CD4-positive, alpha-beta memory T cell (primary cell): ENCODE measurements at regions not wholly inside any gene's neighbourhood (a gene's known extent, or its start where the extent isn't known, plus 50 kb on each side); places are given as distances from the start of the nearest gene placed in this dataset.

ENCODE experiments used
- CTCF ChIA-PET: fragments of 350-600 bp; sonication (Branson Sonifier 250); formaldehyde crosslinking; loops from one replicate; lab custom pipeline; 2021; ENCODE audit warnings: inconsistent platforms; ENCODE audit not compliant: partially characterized antibody; lab: Charles Lee
- POLR2A ChIA-PET: fragments of 350-600 bp; sonication (Branson Sonifier 250); formaldehyde crosslinking; loops from one replicate; lab custom pipeline; 2021; ENCODE audit not compliant: partially characterized antibody; lab: Charles Lee
- DNase-seq, 5 donors: peaks; one replicate each; pipeline versions ENCODE4 v3.0.0 to v3.0.0-alpha.2; 2020 to 2022; ENCODE audit warnings: mixed read lengths in 1 of 5
- H3K27ac ChIP-seq: one replicate; pipeline ENCODE4 v1.7.0; 2013; ENCODE audit warnings: low read depth, low read length
- H3K27me3 ChIP-seq: 2 replicates; pipeline ENCODE4 v1.7.0; 2013; ENCODE audit warnings: mild to moderate bottlenecking, low read length, moderate library complexity; ENCODE audit not compliant: insufficient read depth
- H3K36me3 ChIP-seq: 2 replicates; pipeline ENCODE4 v1.7.0; 2013; ENCODE audit warnings: mild to moderate bottlenecking, low read length, moderate library complexity; ENCODE audit not compliant: insufficient read depth
- H3K4me1 ChIP-seq: 2 replicates; pipeline ENCODE4 v1.7.0; 2013; ENCODE audit warnings: mild to moderate bottlenecking, low read length, moderate library complexity; ENCODE audit not compliant: insufficient read depth
- H3K4me3 ChIP-seq, 2 donors: one replicate each; pipeline ENCODE4 v1.7.0; 2013; ENCODE audit warnings: low read length in 2 of 2, mild to moderate bottlenecking in 1 of 2
- H3K9me3 ChIP-seq, 2 donors: one replicate each; pipeline ENCODE4 v1.7.0; 2013; ENCODE audit warnings: low read length in 2 of 2, control low read depth in 1 of 2; ENCODE audit not compliant: control insufficient read depth in 1 of 2
- H3K27ac Mint-ChIP-seq, 7 donors: one replicate each; pipeline ENCODE4 v1.8.0; 2020 to 2021; ENCODE audit warnings: mixed read lengths in 7 of 7, mild to moderate bottlenecking in 6 of 7, inconsistent platforms in 3 of 7, moderate library complexity in 3 of 7
- H3K27me3 Mint-ChIP-seq, 2 donors: one replicate each; pipeline ENCODE4 v1.8.0; 2020 to 2021; ENCODE audit warnings: mixed read lengths in 2 of 2
- H3K36me3 Mint-ChIP-seq, 2 donors: one replicate each; pipeline ENCODE4 v1.8.0; 2020 to 2021; ENCODE audit warnings: mixed read lengths in 2 of 2, inconsistent platforms in 1 of 2, mild to moderate bottlenecking in 1 of 2
- H3K4me1 Mint-ChIP-seq, 4 donors: one replicate each; pipeline ENCODE4 v1.8.0; 2020 to 2021; ENCODE audit warnings: mixed read lengths in 4 of 4, mild to moderate bottlenecking in 1 of 4
- H3K4me3 Mint-ChIP-seq, 8 donors: one replicate each; pipeline ENCODE4 v1.8.0; 2020 to 2021; ENCODE audit warnings: mixed read lengths in 8 of 8, mild to moderate bottlenecking in 7 of 8, moderate library complexity in 6 of 8, inconsistent platforms in 3 of 8
- H3K9me3 Mint-ChIP-seq, 8 donors: one replicate each; pipeline ENCODE4 v1.8.0; 2020 to 2021; ENCODE audit warnings: mixed read lengths in 8 of 8, mild to moderate bottlenecking in 5 of 8, inconsistent platforms in 3 of 8, moderate library complexity in 1 of 8
- intact Hi-C: fragments of 100-400 bp; cut with micrococcal nuclease; formaldehyde crosslinking; loops from one replicate; pipeline ENCODE4 v1.15.1; 2023

GRCh38 chr9:135397142-135397541 is 82.4 kb upstream of the PPP1R26 start:
- no peaks in the 10 kb centered on the region for H3K4me1 Mint-ChIP-seq
- POLR2A ChIA-PET = no interaction called here
- CTCF ChIA-PET = no interaction called here
- H3K27me3 Mint-ChIP-seq = peaks cover 0 to 3% of the 10 kb centered on the region in 2 donors
- H3K4me3 Mint-ChIP-seq = no peak overlapping the region
- no peaks in the 10 kb centered on the region for H3K9me3 Mint-ChIP-seq
- no peak overlapping the region for H3K27ac ChIP-seq
- no peaks in the 10 kb centered on the region for H3K36me3 Mint-ChIP-seq
- no peaks in the 10 kb centered on the region for H3K4me1 ChIP-seq
- no peaks in the 10 kb centered on the region for H3K27me3 ChIP-seq
- no peak overlapping the region for H3K4me3 ChIP-seq
- intact Hi-C loops = no loop called here
- no peaks in the 10 kb centered on the region for H3K9me3 ChIP-seq
- H3K36me3 ChIP-seq = no peaks in the 10 kb centered on the region
- no peak overlapping the region for H3K27ac Mint-ChIP-seq
- DNase-seq = no peak

GRCh38 chr9:135399000-135399649 is 80.5 kb upstream of the PPP1R26 start:
- Histone ChIP-seq H3K4me1 (no peaks in the 10 kb centered on the region), H3K27ac (no peak overlapping the region), H3K4me3 (no peak overlapping the region), H3K27me3 (no peaks in the 10 kb centered on the region), H3K9me3 (no peaks in the 10 kb centered on the region), H3K36me3 (no peaks in the 10 kb centered on the region)
- POLR2A ChIA-PET = no interaction called here
- Mint-ChIP-seq H3K36me3 (no peaks in the 10 kb centered on the region), H3K27ac (no peak overlapping the region), H3K4me3 (no peak overlapping the region), H3K27me3 (peaks cover 3% of the 10 kb centered on the region in 2 donors), H3K4me1 (no peaks in the 10 kb centered on the region), H3K9me3 (no peaks in the 10 kb centered on the region)
- DNase-seq = no peak
- CTCF ChIA-PET = interaction anchor here (1.0 kb wide), 1 partner anchor 11 kb away, joined by 4 read pairs; no protein-coding TSS in a partner anchor
- intact Hi-C loops = no loop called here

- Mint-ChIP-seq H3K4me1 (no peaks in the 10 kb centered on the region), H3K4me3 (no peak overlapping the region), H3K9me3 (no peaks in the 10 kb centered on the region), H3K27ac (no peak overlapping the region), H3K27me3 (peaks cover 1 to 3% of the 10 kb centered on the region in 2 donors), H3K36me3 (no peaks in the 10 kb centered on the region)
- POLR2A ChIA-PET = no interaction called here
- Histone ChIP-seq H3K27ac (no peak overlapping the region), H3K9me3 (no peaks in the 10 kb centered on the region), H3K36me3 (no peaks in the 10 kb centered on the region), H3K4me3 (no peak overlapping the region), H3K4me1 (no peaks in the 10 kb centered on the region), H3K27me3 (no peaks in the 10 kb centered on the region)
- intact Hi-C loops = no loop called here
- CTCF ChIA-PET = no interaction called here
- no peak for DNase-seq
These were observed 79.1 kb upstream of the PPP1R26 start for GRCh38 chr9:135400496-135400895.

GRCh38 chr9:135401218-135401617 is 78.4 kb upstream of the PPP1R26 start:
- no peaks in the 10 kb centered on the region for H3K4me1 ChIP-seq
- ChIA-PET CTCF (no interaction called here), POLR2A (no interaction called here)
- H3K36me3 ChIP-seq = no peaks in the 10 kb centered on the region
- intact Hi-C loops = no loop called here
- Mint-ChIP-seq H3K9me3 (no peaks in the 10 kb centered on the region), H3K27ac (peak overlapping the region in 1 of 7 donors; percentile 35), H3K4me1 (no peaks in the 10 kb centered on the region), H3K4me3 (no peak overlapping the region), H3K27me3 (peaks cover 1 to 7% of the 10 kb centered on the region in 2 donors), H3K36me3 (no peaks in the 10 kb centered on the region)
- no peak overlapping the region for H3K27ac ChIP-seq
- H3K9me3 ChIP-seq = no peaks in the 10 kb centered on the region
- H3K4me3 ChIP-seq = no peak overlapping the region
- DNase-seq = no peak
- H3K27me3 ChIP-seq = no peaks in the 10 kb centered on the region

- no peaks in the 10 kb centered on the region for H3K4me1 ChIP-seq
- H3K36me3 ChIP-seq = no peaks in the 10 kb centered on the region
- H3K27me3 ChIP-seq = no peaks in the 10 kb centered on the region
- intact Hi-C loops = no loop called here
- ChIA-PET CTCF (no interaction called here), POLR2A (no interaction called here)
- no peaks in the 10 kb centered on the region for H3K36me3 Mint-ChIP-seq
- H3K27ac Mint-ChIP-seq = no peak overlapping the region
- no peaks in the 10 kb centered on the region for H3K9me3 Mint-ChIP-seq
- DNase-seq = no peak
- H3K9me3 ChIP-seq = no peaks in the 10 kb centered on the region
- no peak overlapping the region for H3K27ac ChIP-seq
- H3K4me1 Mint-ChIP-seq = no peaks in the 10 kb centered on the region
- no peak overlapping the region for H3K4me3 Mint-ChIP-seq
- no peak overlapping the region for H3K4me3 ChIP-seq
- H3K27me3 Mint-ChIP-seq = peaks cover 1 to 14% of the 10 kb centered on the region in 2 donors
These were observed 77.4 kb upstream of the PPP1R26 start for GRCh38 chr9:135402048-135402738.

- ChIA-PET POLR2A (no interaction called here), CTCF (no interaction called here)
- Histone ChIP-seq H3K4me3 (no peak overlapping the region), H3K4me1 (no peaks in the 10 kb centered on the region), H3K27ac (no peak overlapping the region), H3K9me3 (no peaks in the 10 kb centered on the region), H3K36me3 (no peaks in the 10 kb centered on the region), H3K27me3 (no peaks in the 10 kb centered on the region)
- intact Hi-C loops = no loop called here
- Mint-ChIP-seq H3K4me3 (no peak overlapping the region), H3K9me3 (no peaks in the 10 kb centered on the region), H3K27me3 (peaks cover 1 to 14% of the 10 kb centered on the region in 2 donors), H3K4me1 (no peaks in the 10 kb centered on the region), H3K27ac (no peak overlapping the region), H3K36me3 (no peaks in the 10 kb centered on the region)
- DNase-seq = no peak
These were observed 76.6 kb upstream of the PPP1R26 start for GRCh38 chr9:135402739-135403695.
